K562 (cell line): ENCODE measurements at regions not wholly inside any gene's neighbourhood (a gene's known extent, or its start where the extent isn't known, plus 50 kb on each side); places are given as distances from the start of the nearest gene placed in this dataset.

Experiments used
- ATAC-seq: fragments of 200-7000 bp; cut with Tn5 transposase; 3 replicates; pipeline ENCODE4 v1.9.1; 2020; ENCODE audit warnings: moderate library complexity
- BruUV-seq: library from RNA; stranded (reverse); fragments of 400-500 nt; replicated peaks from 2 replicates; lab custom pipeline; 2021; lab: Mats Ljungman, UMichigan
- CTCF ChIA-PET: fragments of 300-600 bp; formaldehyde crosslinking; extraction: SDS; loops from one replicate; lab custom pipeline; 2021; ENCODE audit warnings: low intra/inter-chr PET ratio; lab: Yijun Ruan, JAX
- POLR2A ChIA-PET: fragments of 300-600, 350-650 bp; sonication (Branson Sonifier 250); formaldehyde crosslinking; extraction: SDS; loops from one replicate; lab custom pipeline; 2021; ENCODE audit warnings: antibody characterized with exemption, inconsistent platforms; lab: Yijun Ruan, JAX
- DNase-seq, 4 experiments: peaks; one replicate each; pipeline versions ENCODE4 v3.0.0 to v3.0.0-alpha.2; 2011 to 2018; ENCODE audit warnings: low spot score in 3 of 4, mixed read lengths in 3 of 4; ENCODE audit errors: extremely low read depth in 1 of 4
- FAIRE-seq: peaks from 2 replicates; lab custom pipeline; 2011; peaks lifted over from hg19 to GRCh38; lab: Jason Lieb, UNC
- H2AFZ ChIP-seq: 2 replicates; pipeline ENCODE4 v1.6.0; 2011; ENCODE audit warnings: low read depth, low read length, control low read depth, inconsistent platforms
- H3K27ac ChIP-seq: fragments of 200-600 bp; 3 replicates; pipeline ENCODE4 v1.8.0; 2011; ENCODE audit warnings: low read depth, mild to moderate bottlenecking, control low read depth, inconsistent platforms, low read length, moderate library complexity, mixed read lengths; ENCODE audit errors: extremely low read depth
- H3K27me3 ChIP-seq, 2 experiments: fragments of 300-600 bp in 1 of 2; 2 replicates in 1 of 2; 3 replicates in 1 of 2; pipeline versions ENCODE4 v1.6.0 to v1.8.0; 2011; ENCODE audit warnings: inconsistent platforms in 2 of 2, low read length in 2 of 2, mild to moderate bottlenecking in 1 of 2, mixed read lengths in 1 of 2, moderate library complexity in 1 of 2; ENCODE audit not compliant: control insufficient read depth in 2 of 2, insufficient read depth in 2 of 2
- H3K36me3 ChIP-seq: fragments of 300-600 bp; 3 replicates; pipeline ENCODE4 v1.8.0; 2011; ENCODE audit warnings: mild to moderate bottlenecking, low read length, inconsistent platforms; ENCODE audit not compliant: control insufficient read depth, insufficient read depth
- H3K4me1 ChIP-seq, 2 experiments: fragments of 200-600 bp in 1 of 2; replicated peaks in 1 of 2; 2 replicates in 1 of 2; 3 replicates in 1 of 2; pipeline versions ENCODE4 v1.5.1 to v1.8.0; 2011; ENCODE audit warnings: inconsistent platforms in 2 of 2, low read length in 2 of 2, mild to moderate bottlenecking in 1 of 2, mixed read lengths in 1 of 2, moderate library complexity in 1 of 2; ENCODE audit not compliant: control insufficient read depth in 2 of 2, insufficient read depth in 2 of 2
- H3K4me2 ChIP-seq: 2 replicates; pipeline ENCODE4 v1.6.1; 2011; ENCODE audit warnings: low read length, control low read depth, inconsistent platforms, mixed read lengths; ENCODE audit not compliant: insufficient read depth
- H3K4me3 ChIP-seq: fragments of 200-600 bp; sonication (generic), shearing (Covaris generic); 2 replicates; pipeline ENCODE4 v1.5.1; 2016; ENCODE audit warnings: control low read depth, inconsistent platforms
- H3K79me2 ChIP-seq: fragments of 200-600 bp; 3 replicates; pipeline ENCODE4 v1.8.0; 2011; ENCODE audit warnings: low read length, inconsistent platforms; ENCODE audit not compliant: control insufficient read depth, insufficient read depth
- H3K9ac ChIP-seq, 2 experiments: 2 replicates each; pipeline versions ENCODE4 v1.6.0 to v1.6.1; 2011; ENCODE audit warnings: low read depth in 2 of 2, low read length in 2 of 2, control low read depth in 1 of 2, inconsistent platforms in 1 of 2, mild to moderate bottlenecking in 1 of 2, mixed read lengths in 1 of 2; ENCODE audit not compliant: insufficient read depth in 1 of 2
- H3K9me1 ChIP-seq: one replicate; pipeline ENCODE4 v1.6.0; 2011; ENCODE audit warnings: inconsistent platforms, mild to moderate bottlenecking, low read length, moderate library complexity; ENCODE audit not compliant: control insufficient read depth, insufficient read depth
- H3K9me3 ChIP-seq: replicated peaks from 2 replicates; pipeline ENCODE4 v1.5.1; 2011; ENCODE audit warnings: low read depth, low read length, inconsistent platforms; ENCODE audit not compliant: control insufficient read depth, insufficient read depth
- H4K20me1 ChIP-seq: replicated peaks from 2 replicates; pipeline ENCODE4 v1.6.1; 2011; ENCODE audit warnings: low read length, inconsistent platforms, mixed read lengths; ENCODE audit not compliant: control insufficient read depth, insufficient read depth
- FOXA1 ChIP-seq: fragments of 450-650 bp; IDR thresholded peaks from 2 replicates; pipeline ENCODE4 v1.6.1; 2016; ENCODE audit warnings: mild to moderate bottlenecking, borderline replicate concordance
- KLF1 ChIP-seq: fragments of 450-650 bp; IDR thresholded peaks from 2 replicates; pipeline ENCODE4 v1.6.1; 2016; ENCODE audit warnings: missing genetic modification characterization, missing compliant biosample characterization
- LCOR ChIP-seq: sonication (generic); formaldehyde crosslinking; IDR thresholded peaks from 2 replicates; pipeline ENCODE4 v1.8.0; 2022; ENCODE audit warnings: mild to moderate bottlenecking, missing genetic modification reagents
- MAZ ChIP-seq, 2 experiments: fragments of 450-650 bp in 1 of 2; sonication (generic) in 1 of 2; formaldehyde crosslinking; IDR thresholded peaks in 1 of 2; conservative IDR thresholded peaks in 1 of 2; 2 replicates each; pipeline versions ENCODE4 v1.4.0 to v1.5.0; 2020; ENCODE audit warnings: mild to moderate bottlenecking in 1 of 2, missing genetic modification reagents in 1 of 2
- MYNN ChIP-seq, 2 experiments: sonication (generic); formaldehyde crosslinking in 1 of 2; IDR thresholded peaks; 2 replicates each; pipeline versions ENCODE4 v1.5.0 to v1.6.1; 2016 to 2020; ENCODE audit warnings: antibody characterized with exemption in 1 of 2, missing genetic modification reagents in 1 of 2
- PHTF2 ChIP-seq: fragments of 250-450 bp; sonication (Bioruptor Pico); IDR thresholded peaks from 2 replicates; pipeline ENCODE4 v1.5.0; 2021; ENCODE audit warnings: mild to moderate bottlenecking
- PYGO2 ChIP-seq: fragments of 450-650 bp; IDR thresholded peaks from 2 replicates; pipeline ENCODE4 v1.6.1; 2016; ENCODE audit warnings: mild to moderate bottlenecking, missing genetic modification characterization, moderate library complexity, missing compliant biosample characterization
- SOX6 ChIP-seq: fragments of 450-650 bp; IDR thresholded peaks from 2 replicates; pipeline ENCODE4 v1.6.1; 2014; ENCODE audit warnings: mild to moderate bottlenecking
- SP1 ChIP-seq: sonication (generic); formaldehyde crosslinking; IDR thresholded peaks from 2 replicates; pipeline ENCODE4 v1.8.1; 2022; ENCODE audit warnings: mild to moderate bottlenecking, missing genetic modification reagents
- SREBF1 ChIP-seq: fragments of 150-350 bp; IDR thresholded peaks from 2 replicates; pipeline ENCODE4 v1.6.1; 2014; ENCODE audit warnings: antibody characterized with exemption, low read depth, low read length, borderline replicate concordance
- ZFP30 ChIP-seq: fragments of 250-450 bp; sonication (Bioruptor Pico); IDR thresholded peaks from 2 replicates; pipeline ENCODE4 v1.8.0; 2022; ENCODE audit warnings: moderate library complexity, mild to moderate bottlenecking, inconsistent platforms, borderline replicate concordance
- ZNF274 ChIP-seq: IDR thresholded peaks from 2 replicates; pipeline ENCODE4 v1.6.1; 2011; ENCODE audit warnings: low read depth, mild to moderate bottlenecking, low read length, moderate library complexity, borderline replicate concordance
- ZNF583 ChIP-seq: fragments of 250-450 bp; sonication (Bioruptor Pico); IDR thresholded peaks from 2 replicates; pipeline ENCODE4 v1.4.0; 2020
- ZNF75A ChIP-seq: fragments of 450-650 bp; formaldehyde crosslinking; IDR thresholded peaks from 2 replicates; pipeline ENCODE4 v1.4.0; 2020; ENCODE audit warnings: mild to moderate bottlenecking
- WGBS: fragments of 100-300 bp; shearing (Covaris generic); methylation state at CpG from one replicate; pipeline ENCODE4 v1.1.6; 2016; ENCODE audit warnings: low coverage, mixed read lengths; ENCODE audit not compliant: insufficient coverage; ENCODE audit errors: missing lambda C conversion rate; 5-methylcytosine and 5-hydroxymethylcytosine counted together
- in situ Hi-C: fragments of 300-500 bp; cut with MboI; formaldehyde crosslinking; loops from 4 replicates; pipeline ENCODE4 v1.15.0; 2018; ENCODE audit warnings: inconsistent platforms, mixed read lengths
- intact Hi-C: fragments of 100-400 bp; cut with micrococcal nuclease; formaldehyde crosslinking; loops from 2 replicates; pipeline ENCODE4 v1.14.2; 2022
- TF ChIP-seq, protein P1 (sequence below): fragments of 450-650 bp; conservative IDR thresholded peaks from 2 replicates; pipeline ENCODE4 v1.6.1; 2016; ENCODE audit warnings: missing genetic modification characterization, low read depth, mild to moderate bottlenecking, missing compliant biosample characterization, moderate library complexity
- TF ChIP-seq, protein P2 (sequence below): sonication (generic); formaldehyde crosslinking; IDR thresholded peaks from 2 replicates; pipeline ENCODE4 v1.8.1; 2022; ENCODE audit warnings: missing genetic modification reagents
- TF ChIP-seq, protein P3 (sequence below), 2 experiments: IDR thresholded peaks in 1 of 2; conservative IDR thresholded peaks in 1 of 2; 2 replicates each; pipeline ENCODE4 v1.6.1; 2016; ENCODE audit warnings: low read depth in 2 of 2, mild to moderate bottlenecking in 1 of 2, missing compliant biosample characterization in 1 of 2, missing genetic modification characterization in 1 of 2, moderate library complexity in 1 of 2

- Histone ChIP-seq H3K9ac (no peak overlapping the region), H4K20me1 (no peaks in the 10 kb centered on the region), H3K9me3 (no peaks in the 10 kb centered on the region; the same call in 1 of the 2 replicates), H3K9me1 (no peaks in the 10 kb centered on the region), H3K79me2 (no peaks in the 10 kb centered on the region), H2AFZ (no peak overlapping the region), H3K27ac (no peak overlapping the region), H3K4me2 (no peak overlapping the region), H3K4me3 (no peak overlapping the region), H3K27me3 (no peaks in the 10 kb centered on the region), H3K36me3 (no peaks in the 10 kb centered on the region), H3K4me1 (no peaks in the 10 kb centered on the region)
- TF ChIP-seq, protein P1, sequence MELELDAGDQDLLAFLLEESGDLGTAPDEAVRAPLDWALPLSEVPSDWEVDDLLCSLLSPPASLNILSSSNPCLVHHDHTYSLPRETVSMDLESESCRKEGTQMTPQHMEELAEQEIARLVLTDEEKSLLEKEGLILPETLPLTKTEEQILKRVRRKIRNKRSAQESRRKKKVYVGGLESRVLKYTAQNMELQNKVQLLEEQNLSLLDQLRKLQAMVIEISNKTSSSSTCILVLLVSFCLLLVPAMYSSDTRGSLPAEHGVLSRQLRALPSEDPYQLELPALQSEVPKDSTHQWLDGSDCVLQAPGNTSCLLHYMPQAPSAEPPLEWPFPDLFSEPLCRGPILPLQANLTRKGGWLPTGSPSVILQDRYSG, result no peak
- no peak for TF ChIP-seq SOX6
- no peak for TF ChIP-seq ZFP30 (CRISPR knock-in tag)
- no peak for TF ChIP-seq PHTF2 (CRISPR knock-in tag)
- TF ChIP-seq, protein P2, sequence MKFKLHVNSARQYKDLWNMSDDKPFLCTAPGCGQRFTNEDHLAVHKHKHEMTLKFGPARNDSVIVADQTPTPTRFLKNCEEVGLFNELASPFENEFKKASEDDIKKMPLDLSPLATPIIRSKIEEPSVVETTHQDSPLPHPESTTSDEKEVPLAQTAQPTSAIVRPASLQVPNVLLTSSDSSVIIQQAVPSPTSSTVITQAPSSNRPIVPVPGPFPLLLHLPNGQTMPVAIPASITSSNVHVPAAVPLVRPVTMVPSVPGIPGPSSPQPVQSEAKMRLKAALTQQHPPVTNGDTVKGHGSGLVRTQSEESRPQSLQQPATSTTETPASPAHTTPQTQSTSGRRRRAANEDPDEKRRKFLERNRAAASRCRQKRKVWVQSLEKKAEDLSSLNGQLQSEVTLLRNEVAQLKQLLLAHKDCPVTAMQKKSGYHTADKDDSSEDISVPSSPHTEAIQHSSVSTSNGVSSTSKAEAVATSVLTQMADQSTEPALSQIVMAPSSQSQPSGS (CRISPR knock-in tag), result no peak
- no peak for TF ChIP-seq MYNN (IDR thresholded peaks at IDR 0.05)
- TF ChIP-seq MYNN (CRISPR knock-in tag; IDR thresholded peaks at IDR 0.05), result no peak
- TF ChIP-seq MAZ (CRISPR knock-in tag; conservative IDR thresholded peaks at IDR 0.05 in 1 of 2, IDR thresholded peaks at IDR 0.05 in 1 of 2), result no peak
- TF ChIP-seq ZNF583, result no peak
- TF ChIP-seq, protein P3, sequence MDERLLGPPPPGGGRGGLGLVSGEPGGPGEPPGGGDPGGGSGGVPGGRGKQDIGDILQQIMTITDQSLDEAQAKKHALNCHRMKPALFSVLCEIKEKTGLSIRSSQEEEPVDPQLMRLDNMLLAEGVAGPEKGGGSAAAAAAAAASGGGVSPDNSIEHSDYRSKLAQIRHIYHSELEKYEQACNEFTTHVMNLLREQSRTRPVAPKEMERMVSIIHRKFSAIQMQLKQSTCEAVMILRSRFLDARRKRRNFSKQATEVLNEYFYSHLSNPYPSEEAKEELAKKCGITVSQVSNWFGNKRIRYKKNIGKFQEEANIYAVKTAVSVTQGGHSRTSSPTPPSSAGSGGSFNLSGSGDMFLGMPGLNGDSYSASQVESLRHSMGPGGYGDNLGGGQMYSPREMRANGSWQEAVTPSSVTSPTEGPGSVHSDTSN (CRISPR knock-in tag; IDR thresholded peaks at IDR 0.05; ENCODE audit: low read depth), result no peak
- TF ChIP-seq, protein P3 (tag; conservative IDR thresholded peaks at IDR 0.05; ENCODE audit: low read depth), result no peak
- no peak for TF ChIP-seq ZNF75A
- no peak for TF ChIP-seq FOXA1
- no peak for TF ChIP-seq LCOR (CRISPR knock-in tag)
- TF ChIP-seq KLF1, result no peak
- TF ChIP-seq SREBF1, result no peak
- no peak for TF ChIP-seq SP1 (CRISPR knock-in tag)
- no peak for TF ChIP-seq PYGO2 (tag)
- TF ChIP-seq ZNF274, result no peak
- ATAC-seq (no peak), FAIRE-seq (no peak), DNase-seq (no peak)
- WGBS, result 0% methylated on average over 7 of the region's 7 CpGs
- BruUV-seq, result no TSS peak
- in situ Hi-C loops (no loop called here), intact Hi-C loops (no loop called here)
- ChIA-PET POLR2A (no interaction called here), CTCF (no interaction called here)
These were observed 618.0 kb downstream of the BRINP1 start for GRCh38 chr9:118751077-118751847.
